HG02798 (cell line): ENCODE measurements at regions not wholly inside any gene's neighbourhood (a gene's known extent, or its start where the extent isn't known, plus 50 kb on each side); places are given as distances from the start of the nearest gene placed in this dataset.

Experiments
- ATAC-seq: cut with Tn5 transposase; IDR thresholded peaks from one replicate; pipeline ENCODE4 v1.9.1; 2021; ENCODE audit warnings: mild to moderate bottlenecking; ENCODE audit not compliant: unreplicated experiment, poor library complexity

GRCh38 chr7:110066843-110067242, 1024.1 kb upstream of the LRRN3 start:
- ATAC-seq: no peak

GRCh38 chr7:110071192-110071591, 1019.7 kb upstream of the LRRN3 start:
- ATAC-seq: no peak

GRCh38 chr7:110075450-110075849, 1015.5 kb upstream of the LRRN3 start:
- ATAC-seq: no peak

- ATAC-seq: no peak
Measured at GRCh38 chr7:110076194-110076593, 1014.7 kb upstream of the LRRN3 start.

- ATAC-seq: no peak
Measured at GRCh38 chr7:110084181-110084807, 1006.6 kb upstream of the LRRN3 start.

GRCh38 chr7:110090110-110090820, 1000.7 kb upstream of the LRRN3 start:
- ATAC-seq: no peak

GRCh38 chr7:110095372-110096052, 995.4 kb upstream of the LRRN3 start:
- ATAC-seq: no peak

- ATAC-seq: no peak
Measured at GRCh38 chr7:110104243-110104642, 986.7 kb upstream of the LRRN3 start.

- no peak for ATAC-seq
Measured at GRCh38 chr7:110105307-110105706, 985.6 kb upstream of the LRRN3 start.

- ATAC-seq: no peak
Measured at GRCh38 chr7:110105840-110106239, 985.1 kb upstream of the LRRN3 start.

- ATAC-seq: no peak
Measured at GRCh38 chr7:110119883-110120581, 970.9 kb upstream of the LRRN3 start.

- no peak for ATAC-seq
Measured at GRCh38 chr7:110129159-110129558, 961.8 kb upstream of the LRRN3 start.

- no peak for ATAC-seq
Measured at GRCh38 chr7:110130669-110131068, 960.3 kb upstream of the LRRN3 start.

GRCh38 chr7:110131344-110131743, 959.6 kb upstream of the LRRN3 start:
- no peak for ATAC-seq

GRCh38 chr7:110139056-110139455, 951.9 kb upstream of the LRRN3 start:
- no peak for ATAC-seq

- no peak for ATAC-seq
Measured at GRCh38 chr7:110142939-110143526, 947.9 kb upstream of the LRRN3 start.

GRCh38 chr7:110144599-110144998, 946.3 kb upstream of the LRRN3 start:
- no peak for ATAC-seq

GRCh38 chr7:110148054-110148453, 942.9 kb upstream of the LRRN3 start:
- no peak for ATAC-seq

- ATAC-seq: no peak
Measured at GRCh38 chr7:110153222-110153621, 937.7 kb upstream of the LRRN3 start.

GRCh38 chr7:110156511-110156910, 934.4 kb upstream of the LRRN3 start:
- ATAC-seq: no peak
